Erythroblast (primary cell): ENCODE measurements at regions not wholly inside any gene's neighbourhood (a gene's known extent, or its start where the extent isn't known, plus 50 kb on each side); places are given as distances from the start of the nearest gene placed in this dataset.

Source experiments
- GATA1 ChIP-seq: IDR thresholded peaks from 2 replicates; pipeline ENCODE4 v1.6.1; 2011; ENCODE audit warnings: low read depth, mild to moderate bottlenecking, control low read depth, low read length, moderate library complexity
- POLR2A ChIP-seq: IDR thresholded peaks from 2 replicates; pipeline ENCODE4 v1.6.1; 2011; ENCODE audit warnings: mild to moderate bottlenecking, low read length

DNA sequence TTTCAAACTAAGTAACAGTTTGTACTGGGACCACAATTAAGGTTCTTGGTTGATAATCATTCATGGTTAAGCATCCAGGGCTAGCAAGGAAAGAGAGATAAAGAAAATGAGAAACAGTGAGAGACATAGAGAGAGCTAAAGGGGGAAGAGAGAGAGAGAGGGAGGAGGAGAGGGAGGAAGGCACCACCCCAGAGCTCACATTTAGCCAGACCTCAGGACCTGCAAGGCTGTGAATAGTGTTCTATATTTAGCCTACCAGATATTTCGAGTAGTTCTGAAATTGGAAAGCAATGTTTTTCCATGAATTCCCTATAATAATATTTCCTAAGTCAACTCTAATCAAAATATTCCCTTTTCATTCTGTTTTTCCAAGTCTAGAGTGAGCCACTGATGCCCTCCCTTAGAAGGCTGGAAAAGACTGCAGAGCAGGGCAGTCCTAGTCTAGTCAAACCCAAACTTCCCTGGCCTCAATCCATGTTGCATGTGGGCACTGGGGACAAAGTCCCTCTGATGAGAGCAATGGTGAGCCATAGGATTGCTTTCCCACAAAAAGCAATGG lies 119.4 kb upstream of the INHBA start:
- TF ChIP-seq POLR2A (no peak), GATA1 (no peak)
